Activated naive CD4-positive, alpha-beta T cell treated with anti-CD3 and anti-CD28 coated beads for 36 hours (primary cell): ENCODE measurements at regions not wholly inside any gene's neighbourhood (a gene's known extent, or its start where the extent isn't known, plus 50 kb on each side); places are given as distances from the start of the nearest gene placed in this dataset.

Source experiments
- CTCF ChIA-PET: fragments of 350-600 bp; sonication (Branson Sonifier 250); formaldehyde crosslinking; loops from one replicate; lab custom pipeline; 2021; ENCODE audit warnings: antibody characterized with exemption; lab: Charles Lee
- DNase-seq: peaks from one replicate; pipeline ENCODE4 v3.0.0-alpha.2; 2020
- H3K27ac Mint-ChIP-seq: one replicate; pipeline ENCODE4 v1.8.0; 2021; ENCODE audit warnings: mild to moderate bottlenecking, mixed read lengths
- H3K27me3 Mint-ChIP-seq: one replicate; pipeline ENCODE4 v1.8.0; 2021; ENCODE audit warnings: low read depth, mixed read lengths
- H3K36me3 Mint-ChIP-seq: one replicate; pipeline ENCODE4 v1.8.0; 2021; ENCODE audit warnings: low read depth, mixed read lengths
- H3K4me1 Mint-ChIP-seq: one replicate; pipeline ENCODE4 v1.8.0; 2021; ENCODE audit warnings: low read depth, mixed read lengths
- H3K4me3 Mint-ChIP-seq: one replicate; pipeline ENCODE4 v1.8.0; 2021; ENCODE audit warnings: mild to moderate bottlenecking, moderate library complexity, mixed read lengths
- H3K9me3 Mint-ChIP-seq: one replicate; pipeline ENCODE4 v1.8.0; 2021; ENCODE audit warnings: mixed read lengths
- intact Hi-C: fragments of 100-400 bp; cut with micrococcal nuclease; formaldehyde crosslinking; loops from one replicate; pipeline ENCODE4 v1.15.1; 2023

- Mint-ChIP-seq H3K27me3 (no peaks in the 10 kb centered on the region), H3K4me3 (no peak overlapping the region), H3K9me3 (peaks cover 6% of the 10 kb centered on the region), H3K36me3 (no peaks in the 10 kb centered on the region), H3K27ac (no peak overlapping the region), H3K4me1 (no peaks in the 10 kb centered on the region)
- CTCF ChIA-PET, result no interaction called here
- intact Hi-C loops, result no loop called here
- no peak for DNase-seq
Measured at GRCh38 chr13:63389756-63390155, 1974.1 kb upstream of the PCDH20 start.

GRCh38 chr13:63381078-63381859 lies 1965.6 kb upstream of the PCDH20 start:
- H3K27ac Mint-ChIP-seq, result no peak overlapping the region
- peaks cover 15% of the 10 kb centered on the region for H3K9me3 Mint-ChIP-seq
- H3K36me3 Mint-ChIP-seq, result peaks cover 2% of the 10 kb centered on the region
- H3K4me1 Mint-ChIP-seq, result no peaks in the 10 kb centered on the region
- no peak overlapping the region for H3K4me3 Mint-ChIP-seq
- CTCF ChIA-PET, result no interaction called here
- intact Hi-C loops, result no loop called here
- no peaks in the 10 kb centered on the region for H3K27me3 Mint-ChIP-seq
- DNase-seq, result no peak

GRCh38 chr13:63377986-63378385 lies 1962.3 kb upstream of the PCDH20 start:
- Mint-ChIP-seq H3K27me3 (no peaks in the 10 kb centered on the region), H3K36me3 (peaks cover 2% of the 10 kb centered on the region), H3K9me3 (peaks cover 16% of the 10 kb centered on the region), H3K4me1 (no peaks in the 10 kb centered on the region), H3K4me3 (no peak overlapping the region), H3K27ac (no peak overlapping the region)
- no peak for DNase-seq
- CTCF ChIA-PET, result no interaction called here
- intact Hi-C loops, result no loop called here

- CTCF ChIA-PET, result no interaction called here
- H3K27me3 Mint-ChIP-seq, result no peaks in the 10 kb centered on the region
- intact Hi-C loops, result no loop called here
- H3K4me3 Mint-ChIP-seq, result no peak overlapping the region
- no peaks in the 10 kb centered on the region for H3K4me1 Mint-ChIP-seq
- H3K9me3 Mint-ChIP-seq, result peaks cover 2% of the 10 kb centered on the region
- no peak overlapping the region for H3K27ac Mint-ChIP-seq
- no peaks in the 10 kb centered on the region for H3K36me3 Mint-ChIP-seq
- DNase-seq, result no peak
Measured at GRCh38 chr13:63370101-63370500, 1954.5 kb upstream of the PCDH20 start.

GRCh38 chr13:63367522-63368198 lies 1952.0 kb upstream of the PCDH20 start:
- H3K4me1 Mint-ChIP-seq, result no peaks in the 10 kb centered on the region
- CTCF ChIA-PET, result no interaction called here
- intact Hi-C loops, result no loop called here
- H3K4me3 Mint-ChIP-seq, result no peak overlapping the region
- H3K36me3 Mint-ChIP-seq, result no peaks in the 10 kb centered on the region
- DNase-seq, result no peak
- H3K27me3 Mint-ChIP-seq, result no peaks in the 10 kb centered on the region
- no peak overlapping the region for H3K27ac Mint-ChIP-seq
- peaks cover 2% of the 10 kb centered on the region for H3K9me3 Mint-ChIP-seq

DNA sequence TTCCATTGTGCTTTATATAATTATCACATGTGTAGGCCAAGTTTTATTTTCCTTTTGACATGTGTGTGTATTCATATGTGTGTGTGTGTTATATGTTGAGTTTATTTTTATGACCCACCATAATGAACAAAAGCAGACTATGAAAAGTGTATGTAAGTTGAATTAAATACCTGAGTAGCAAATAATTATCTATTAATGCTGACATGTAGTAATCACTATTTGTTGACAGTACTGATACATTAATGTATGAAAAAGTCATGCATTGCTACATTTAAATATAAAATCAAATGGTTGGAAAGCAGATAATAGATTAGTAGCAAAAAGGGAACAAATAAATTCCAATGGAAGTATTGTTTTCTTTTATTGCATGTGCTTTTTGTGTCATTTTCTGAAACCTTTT lies 1948.5 kb upstream of the PCDH20 start:
- intact Hi-C loops, result no loop called here
- Mint-ChIP-seq H3K4me1 (no peaks in the 10 kb centered on the region), H3K9me3 (peaks cover 3% of the 10 kb centered on the region), H3K27ac (no peak overlapping the region), H3K27me3 (no peaks in the 10 kb centered on the region), H3K36me3 (no peaks in the 10 kb centered on the region), H3K4me3 (no peak overlapping the region)
- CTCF ChIA-PET, result no interaction called here
- no peak for DNase-seq

GRCh38 chr13:63351533-63351932 lies 1935.9 kb upstream of the PCDH20 start:
- CTCF ChIA-PET, result no interaction called here
- Mint-ChIP-seq H3K36me3 (no peaks in the 10 kb centered on the region), H3K9me3 (peaks cover 7% of the 10 kb centered on the region), H3K4me3 (no peak overlapping the region), H3K27me3 (no peaks in the 10 kb centered on the region), H3K27ac (no peak overlapping the region), H3K4me1 (no peaks in the 10 kb centered on the region)
- no peak for DNase-seq
- intact Hi-C loops, result no loop called here

- Mint-ChIP-seq H3K4me3 (no peak overlapping the region), H3K36me3 (no peaks in the 10 kb centered on the region), H3K4me1 (no peaks in the 10 kb centered on the region), H3K27me3 (no peaks in the 10 kb centered on the region), H3K27ac (no peak overlapping the region), H3K9me3 (peaks cover 7% of the 10 kb centered on the region)
- no peak for DNase-seq
- intact Hi-C loops, result no loop called here
- CTCF ChIA-PET, result no interaction called here
Measured at GRCh38 chr13:63351081-63351480, 1935.4 kb upstream of the PCDH20 start.

DNA sequence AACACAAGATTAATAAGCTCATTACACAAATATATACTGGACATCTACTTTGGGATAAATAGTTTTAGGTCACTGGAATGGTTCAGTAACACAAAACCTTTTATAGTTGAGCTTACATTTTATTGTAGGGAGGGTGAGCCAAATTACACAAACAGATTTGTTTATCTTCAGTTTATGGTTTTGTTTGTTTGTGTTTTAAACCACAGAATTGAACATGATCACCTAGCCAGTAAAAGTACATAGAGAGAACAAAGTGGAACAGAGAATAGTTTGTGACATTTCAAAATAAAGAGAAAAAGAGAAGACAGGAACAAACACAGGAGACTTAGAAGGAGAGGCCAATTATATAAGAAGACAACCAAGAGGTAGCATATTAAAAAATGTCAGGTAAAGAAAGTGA lies 1930.2 kb upstream of the PCDH20 start:
- Mint-ChIP-seq H3K27me3 (no peaks in the 10 kb centered on the region), H3K4me1 (no peaks in the 10 kb centered on the region), H3K9me3 (peaks cover 1% of the 10 kb centered on the region), H3K27ac (no peak overlapping the region), H3K4me3 (no peak overlapping the region), H3K36me3 (no peaks in the 10 kb centered on the region)
- CTCF ChIA-PET, result no interaction called here
- intact Hi-C loops, result no loop called here
- no peak for DNase-seq

DNA sequence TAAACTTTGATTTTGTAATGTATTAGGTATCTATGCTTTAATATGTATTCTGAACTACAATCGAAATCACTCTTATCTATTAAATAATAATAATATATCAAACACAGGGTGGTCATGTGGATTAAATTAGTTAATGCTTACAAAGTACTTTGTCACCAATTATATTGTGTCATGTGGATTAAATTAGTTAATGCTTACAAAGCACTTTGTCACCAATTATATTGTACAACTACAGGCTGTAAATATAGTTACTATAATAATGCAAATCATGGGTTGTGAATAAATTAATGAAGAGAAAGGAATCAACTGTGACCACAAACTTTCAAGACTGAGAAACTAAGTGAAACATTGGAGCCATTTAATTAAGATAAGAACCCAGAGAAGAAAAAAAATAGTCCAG lies 1929.1 kb upstream of the PCDH20 start:
- no peak for DNase-seq
- no peaks in the 10 kb centered on the region for H3K4me1 Mint-ChIP-seq
- no peak overlapping the region for H3K4me3 Mint-ChIP-seq
- H3K27me3 Mint-ChIP-seq, result no peaks in the 10 kb centered on the region
- H3K27ac Mint-ChIP-seq, result no peak overlapping the region
- no peaks in the 10 kb centered on the region for H3K36me3 Mint-ChIP-seq
- CTCF ChIA-PET, result no interaction called here
- H3K9me3 Mint-ChIP-seq, result peaks cover under 1% of the 10 kb centered on the region
- intact Hi-C loops, result no loop called here

- DNase-seq, result no peak
- no peak overlapping the region for H3K27ac Mint-ChIP-seq
- intact Hi-C loops, result no loop called here
- peaks cover 3% of the 10 kb centered on the region for H3K9me3 Mint-ChIP-seq
- no peaks in the 10 kb centered on the region for H3K4me1 Mint-ChIP-seq
- H3K36me3 Mint-ChIP-seq, result no peaks in the 10 kb centered on the region
- no peaks in the 10 kb centered on the region for H3K27me3 Mint-ChIP-seq
- no peak overlapping the region for H3K4me3 Mint-ChIP-seq
- CTCF ChIA-PET, result no interaction called here
Measured at GRCh38 chr13:63337921-63338320, 1922.3 kb upstream of the PCDH20 start.

- Mint-ChIP-seq H3K27ac (no peak overlapping the region), H3K4me1 (no peaks in the 10 kb centered on the region), H3K27me3 (no peaks in the 10 kb centered on the region), H3K9me3 (peaks cover 3% of the 10 kb centered on the region), H3K36me3 (no peaks in the 10 kb centered on the region), H3K4me3 (no peak overlapping the region)
- intact Hi-C loops, result no loop called here
- no peak for DNase-seq
- CTCF ChIA-PET, result no interaction called here
Measured at GRCh38 chr13:63337041-63337440, 1921.4 kb upstream of the PCDH20 start.

DNA sequence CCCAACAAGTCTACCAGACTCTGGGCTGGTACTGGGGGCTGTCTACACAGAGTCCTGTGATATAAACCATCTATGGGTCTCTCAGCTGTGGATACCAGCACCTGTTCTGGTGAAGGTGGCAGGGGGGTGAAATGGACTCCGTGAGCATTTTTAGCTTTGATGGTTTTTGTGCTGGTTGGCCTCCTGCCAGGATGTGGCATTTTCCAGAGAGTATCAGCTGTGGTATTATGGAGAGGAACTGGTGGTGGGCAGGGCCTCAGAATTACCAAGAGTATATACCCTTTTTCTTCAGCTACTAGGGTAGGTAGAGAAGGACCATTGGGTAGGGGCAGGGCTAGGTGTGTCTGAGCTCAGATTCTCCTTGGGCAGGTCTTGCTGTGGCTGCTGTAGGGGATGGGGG lies 1920.9 kb upstream of the PCDH20 start:
- Mint-ChIP-seq H3K4me3 (no peak overlapping the region), H3K4me1 (no peaks in the 10 kb centered on the region), H3K36me3 (no peaks in the 10 kb centered on the region), H3K27ac (no peak overlapping the region), H3K27me3 (no peaks in the 10 kb centered on the region), H3K9me3 (peaks cover 3% of the 10 kb centered on the region)
- intact Hi-C loops, result no loop called here
- CTCF ChIA-PET, result no interaction called here
- DNase-seq, result no peak
